Aorta (tissue), 5 donors: ENCODE measurements at regions not wholly inside any gene's neighbourhood (a gene's known extent, or its start where the extent isn't known, plus 50 kb on each side); places are given as distances from the start of the nearest gene placed in this dataset.

Source experiments
- ATAC-seq: fragments of 200-7000 bp; cut with Tn5 transposase; one replicate; pipeline ENCODE4 v1.9.1; 2022; ENCODE audit warnings: moderate library complexity; ENCODE audit not compliant: low FRiP score
- DNase-seq, 2 donors: peaks; one replicate each; pipeline ENCODE4 v3.0.0-alpha.2; 2020
- H3K27ac ChIP-seq, 2 donors: one replicate each; pipeline ENCODE4 v1.5.1; 2013; ENCODE audit warnings: low read length in 2 of 2, mild to moderate bottlenecking in 2 of 2, moderate library complexity in 2 of 2, control low read depth in 1 of 2, inconsistent platforms in 1 of 2, low read depth in 1 of 2
- H3K27me3 ChIP-seq, 2 donors: one replicate each; pipeline ENCODE4 v1.6.1; 2013; ENCODE audit warnings: control low read depth in 1 of 2, low read length in 1 of 2, mild to moderate bottlenecking in 1 of 2, moderate library complexity in 1 of 2; ENCODE audit not compliant: insufficient read depth in 2 of 2, control insufficient read depth in 1 of 2
- H3K36me3 ChIP-seq, 2 donors: one replicate each; pipeline ENCODE4 v1.6.1; 2013; ENCODE audit warnings: control low read depth in 1 of 2, low read length in 1 of 2, mild to moderate bottlenecking in 1 of 2; ENCODE audit not compliant: insufficient read depth in 2 of 2, control insufficient read depth in 1 of 2
- H3K4me1 ChIP-seq, 2 donors: one replicate each; pipeline ENCODE4 v1.6.1; 2013; ENCODE audit warnings: low read length in 2 of 2, control low read depth in 1 of 2, mild to moderate bottlenecking in 1 of 2, moderate library complexity in 1 of 2; ENCODE audit not compliant: insufficient read depth in 2 of 2, control insufficient read depth in 1 of 2
- H3K4me3 ChIP-seq, 2 donors: one replicate each; pipeline ENCODE4 v1.5.1; 2013; ENCODE audit warnings: low read length in 2 of 2, control low read depth in 1 of 2, mild to moderate bottlenecking in 1 of 2
- H3K9me3 ChIP-seq: one replicate; pipeline ENCODE4 v1.6.1; 2013; ENCODE audit warnings: mild to moderate bottlenecking, low read length; ENCODE audit not compliant: control insufficient read depth
- WGBS, 2 donors: extraction: QIAGEN DNeasy Blood & Tissue Kit; methylation state at CpG; one replicate each; pipeline ENCODE4 v1.1.7; 2013; 5-methylcytosine and 5-hydroxymethylcytosine counted together
- intact Hi-C, 2 donors: fragments of 100-400 bp; cut with DNase I; formaldehyde crosslinking; loops; one replicate each; pipeline versions ENCODE4 v1.14.2 to v1.15.0; 2022
- donor health status: healthy with polysubstance abuse.
- donor health status: Bipolar disorder and iron deficiency.
- donor health status: DM: no; HTN: no; CAD: no.
- donor health status: DM: no; HTN: no; CAD: no.
- donor health status: DM: yes; HTN: yes; CAD: no.

GRCh38 chr3:88209356-88209755 lies 59.6 kb downstream of the C3orf38 start:
- Histone ChIP-seq H3K4me1 (no peaks in the 10 kb centered on the region), H3K9me3 (no peaks in the 10 kb centered on the region), H3K27ac (no peak overlapping the region), H3K36me3 (no peaks in the 10 kb centered on the region), H3K4me3 (no peak overlapping the region), H3K27me3 (no peaks in the 10 kb centered on the region)
- DNase-seq = no peak
- intact Hi-C loops = loop anchor here (10.0 kb wide), 2 partner anchors 885 to 1885 kb away; no protein-coding TSS in a partner anchor
- no peak for ATAC-seq

GRCh38 chr3:88211096-88211890 lies 61.5 kb downstream of the C3orf38 start:
- H3K27ac ChIP-seq = no peak overlapping the region
- intact Hi-C loops = no loop called here
- H3K4me1 ChIP-seq = no peaks in the 10 kb centered on the region
- ATAC-seq (no peak), DNase-seq (no peak)
- H3K27me3 ChIP-seq = no peaks in the 10 kb centered on the region
- H3K4me3 ChIP-seq = no peak overlapping the region
- WGBS, 2 donors = 61 to 65% methylated on average over 2 of the region's 2 CpGs
- no peaks in the 10 kb centered on the region for H3K9me3 ChIP-seq
- H3K36me3 ChIP-seq = no peaks in the 10 kb centered on the region

DNA sequence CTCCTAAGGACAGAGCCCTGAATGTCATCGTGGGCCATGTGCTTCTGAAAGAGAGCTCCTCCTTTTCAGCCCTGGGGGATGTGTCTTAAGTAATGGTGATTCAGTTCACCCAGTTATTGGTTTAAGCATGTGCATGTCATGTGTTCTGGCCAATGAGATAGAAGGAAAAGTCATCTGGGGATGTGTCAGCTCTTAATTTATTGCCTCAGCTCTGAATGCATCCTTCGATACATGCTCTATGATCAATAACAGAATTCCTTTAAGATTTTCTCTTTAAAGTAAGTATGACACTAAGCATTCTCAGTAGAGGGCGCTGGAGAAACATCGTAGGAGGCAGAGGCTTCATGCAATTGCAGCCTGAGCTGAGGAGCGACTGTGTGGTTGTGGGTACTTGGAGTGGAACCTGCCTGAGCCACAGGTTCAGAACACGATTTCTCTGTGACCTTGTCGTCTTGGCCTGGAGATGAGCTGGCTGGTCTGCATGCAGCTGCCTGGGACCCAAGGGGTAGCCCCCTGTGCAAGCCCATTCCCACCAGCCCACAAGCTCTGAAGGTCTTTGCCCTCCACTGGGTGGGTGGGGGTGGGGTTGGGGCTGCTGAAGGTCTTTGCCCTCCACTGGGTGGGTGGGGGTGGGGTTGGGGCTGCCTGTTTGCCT lies 69.5 kb downstream of the C3orf38 start:
- DNase-seq (no peak), ATAC-seq (peak; percentile 57)
- 9 to 15% methylated on average over 7 of the region's 7 CpGs for WGBS, 2 donors
- Histone ChIP-seq H3K9me3 (no peaks in the 10 kb centered on the region), H3K27ac (no peak overlapping the region), H3K36me3 (no peaks in the 10 kb centered on the region), H3K4me3 (no peak overlapping the region), H3K4me1 (no peaks in the 10 kb centered on the region), H3K27me3 (no peaks in the 10 kb centered on the region)
- intact Hi-C loops = no loop called here

- WGBS, 2 donors = 73% methylated on average over 4 of the region's 4 CpGs
- no peak overlapping the region for H3K27ac ChIP-seq
- no peaks in the 10 kb centered on the region for H3K4me1 ChIP-seq
- H3K9me3 ChIP-seq = no peaks in the 10 kb centered on the region
- no peaks in the 10 kb centered on the region for H3K27me3 ChIP-seq
- intact Hi-C loops = no loop called here
- H3K36me3 ChIP-seq = no peaks in the 10 kb centered on the region
- DNase-seq = no peak
- H3K4me3 ChIP-seq = no peak overlapping the region
- no peak for ATAC-seq
Measured at GRCh38 chr3:88220126-88220525, 70.4 kb downstream of the C3orf38 start.

GRCh38 chr3:88221726-88222125 lies 72.0 kb downstream of the C3orf38 start:
- DNase-seq (no peak), ATAC-seq (no peak)
- intact Hi-C loops = no loop called here
- no peak overlapping the region for H3K4me3 ChIP-seq
- WGBS, 2 donors = 90 to 94% methylated on average over 1 of the region's 1 CpG
- no peaks in the 10 kb centered on the region for H3K27me3 ChIP-seq
- no peaks in the 10 kb centered on the region for H3K9me3 ChIP-seq
- H3K36me3 ChIP-seq = no peaks in the 10 kb centered on the region
- no peaks in the 10 kb centered on the region for H3K4me1 ChIP-seq
- no peak overlapping the region for H3K27ac ChIP-seq

- 79 to 88% methylated on average over 2 of the region's 2 CpGs for WGBS, 2 donors
Measured at GRCh38 chr3:88222343-88222742, 72.6 kb downstream of the C3orf38 start.

DNA sequence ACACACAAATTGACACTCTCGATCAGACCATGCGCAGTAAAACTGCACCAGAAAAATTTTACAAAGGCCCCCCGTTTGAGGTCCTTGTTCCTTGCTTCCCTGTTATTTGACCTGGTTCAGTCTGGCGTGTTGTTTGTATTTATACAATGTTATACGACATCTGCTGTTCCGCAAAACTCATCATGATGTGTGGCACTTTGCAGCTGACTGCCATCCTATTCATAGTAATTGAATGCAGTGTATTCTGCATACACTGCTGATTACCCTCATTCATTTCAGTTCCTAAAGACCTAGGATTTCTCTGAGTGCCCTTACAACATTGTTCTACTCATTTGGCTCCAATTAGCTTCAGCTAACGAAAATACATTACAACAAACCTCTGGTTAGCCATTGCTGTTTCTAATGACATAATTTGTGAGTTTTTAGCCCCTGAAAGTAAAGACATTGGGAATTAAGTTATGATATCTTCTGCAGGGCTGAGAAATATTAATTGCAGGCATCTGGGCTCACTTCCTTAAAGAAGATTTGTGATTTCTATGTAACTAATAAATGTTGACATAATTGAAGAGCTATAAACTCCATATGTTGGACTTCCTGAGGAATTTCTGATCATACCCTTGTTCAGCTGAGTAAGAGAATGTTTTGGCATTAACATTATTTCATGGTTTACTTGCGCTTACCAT lies 75.7 kb downstream of the C3orf38 start:
- intact Hi-C loops = no loop called here
- no peak overlapping the region for H3K4me3 ChIP-seq
- no peak for DNase-seq

More at GRCh38 chr3:88222343-88222742, 72.6 kb downstream of the C3orf38 start:
- H3K4me1 ChIP-seq = no peaks in the 10 kb centered on the region
- H3K27me3 ChIP-seq = no peaks in the 10 kb centered on the region
- no peaks in the 10 kb centered on the region for H3K36me3 ChIP-seq
- no peak for DNase-seq
- H3K27ac ChIP-seq = no peak overlapping the region
- H3K9me3 ChIP-seq = no peaks in the 10 kb centered on the region
- intact Hi-C loops = no loop called here
- no peak for ATAC-seq
- no peak overlapping the region for H3K4me3 ChIP-seq

GRCh38 chr3:88226910-88227309 lies 77.2 kb downstream of the C3orf38 start:
- ATAC-seq (no peak), DNase-seq (no peak)
- peaks cover 2% of the 10 kb centered on the region for H3K9me3 ChIP-seq
- intact Hi-C loops = no loop called here
- no peaks in the 10 kb centered on the region for H3K4me1 ChIP-seq
- H3K4me3 ChIP-seq = no peak overlapping the region
- no peaks in the 10 kb centered on the region for H3K36me3 ChIP-seq
- WGBS, 2 donors = 69 to 71% methylated on average over 3 of the region's 3 CpGs
- no peak overlapping the region for H3K27ac ChIP-seq
- no peaks in the 10 kb centered on the region for H3K27me3 ChIP-seq

More for the DNA sequence above, 75.7 kb downstream of the C3orf38 start:
- H3K27me3 ChIP-seq = no peaks in the 10 kb centered on the region
- no peaks in the 10 kb centered on the region for H3K36me3 ChIP-seq
- no peak overlapping the region for H3K27ac ChIP-seq
- H3K4me1 ChIP-seq = no peaks in the 10 kb centered on the region
- 56 to 71% methylated on average over 8 of the region's 8 CpGs for WGBS, 2 donors
- no peak for ATAC-seq
- peaks cover 1% of the 10 kb centered on the region for H3K9me3 ChIP-seq
